NCI-H2107 (cell line): ENCODE measurements at regions not wholly inside any gene's neighbourhood (a gene's known extent, or its start where the extent isn't known, plus 50 kb on each side); places are given as distances from the start of the nearest gene placed in this dataset.
A peak's percentile ranks its signal among the peaks of the same experiment; 100 is the strongest.
"Not testable (repeated sequence)": the region's sequence is repeated elsewhere in the genome, so short reads cannot be mapped to it uniquely, and the experiment has no call there.

Experiments
- DNase-seq: peaks from one replicate; lab custom pipeline; 2025; lab: John Stamatoyannopoulos, UW

GRCh38 chr13:42373048-42373812 is 101.3 kb downstream of the AKAP11 start:
- no peak for DNase-seq

GRCh38 chr13:42375663-42376062 is 103.7 kb downstream of the AKAP11 start:
- no peak for DNase-seq

GRCh38 chr13:42377640-42378382 is 105.9 kb downstream of the AKAP11 start:
- peak; percentile 40 for DNase-seq

- DNase-seq: no peak
Measured at GRCh38 chr13:42378383-42378780, 106.4 kb downstream of the AKAP11 start.

GRCh38 chr13:42379241-42379640 is 107.3 kb downstream of the AKAP11 start:
- DNase-seq: no peak

- no peak for DNase-seq
Measured at GRCh38 chr13:42380420-42381164, 108.6 kb downstream of the AKAP11 start.

- DNase-seq: no peak
Measured at GRCh38 chr13:42381165-42381425, 109.1 kb downstream of the AKAP11 start.

GRCh38 chr13:42381426-42381825 is 109.5 kb downstream of the AKAP11 start:
- not testable (repeated sequence) for DNase-seq

GRCh38 chr13:42383025-42383424 is 111.1 kb downstream of the AKAP11 start:
- DNase-seq: no peak

- DNase-seq: no peak
Measured at GRCh38 chr13:42384265-42384664, 112.3 kb downstream of the AKAP11 start.

GRCh38 chr13:42388326-42388725 is 116.4 kb downstream of the AKAP11 start:
- DNase-seq: no peak

- no peak for DNase-seq
Measured at GRCh38 chr13:42389041-42389440, 117.1 kb downstream of the AKAP11 start.

GRCh38 chr13:42392180-42392579 is 120.2 kb downstream of the AKAP11 start:
- no peak for DNase-seq

GRCh38 chr13:42392716-42393572 is 121.0 kb downstream of the AKAP11 start:
- no peak for DNase-seq

- DNase-seq: no peak
Measured at GRCh38 chr13:42393573-42394360, 121.8 kb downstream of the AKAP11 start.

- no peak for DNase-seq
Measured at GRCh38 chr13:42394361-42394708, 122.4 kb downstream of the AKAP11 start.

GRCh38 chr13:42394711-42395085 is 122.7 kb downstream of the AKAP11 start:
- no peak for DNase-seq

- DNase-seq: no peak
Measured at GRCh38 chr13:42395086-42395821, 123.3 kb downstream of the AKAP11 start.

GRCh38 chr13:42396501-42396900 is 124.5 kb downstream of the AKAP11 start:
- no peak for DNase-seq

- no peak for DNase-seq
Measured at GRCh38 chr13:42396901-42397655, 125.1 kb downstream of the AKAP11 start.
